Natural killer cell (primary cell): ENCODE measurements at regions not wholly inside any gene's neighbourhood (a gene's known extent, or its start where the extent isn't known, plus 50 kb on each side); places are given as distances from the start of the nearest gene placed in this dataset.

Experiments
- ATAC-seq, 3 donors: fragments of 150-1000 bp in 2 of 3; fragments of 200-7000 bp in 1 of 3; cut with Tn5 transposase; 1 replicate in 1 of 3; 2 replicates in 2 of 3; pipeline ENCODE4 v1.10.0; 2021; ENCODE audit warnings: mild to moderate bottlenecking in 2 of 3, moderate library complexity in 2 of 3
- DNase-seq, 2 donors: peaks; one replicate each; pipeline versions ENCODE4 v3.0.0 to v3.0.0-alpha.2; 2013 to 2021; ENCODE audit warnings: mixed read lengths in 1 of 2
- H3K27ac ChIP-seq: one replicate; pipeline ENCODE4 v1.5.1; 2013; ENCODE audit warnings: mild to moderate bottlenecking, low read length
- H3K27me3 ChIP-seq: one replicate; pipeline ENCODE4 v1.6.1; 2013; ENCODE audit warnings: low read length; ENCODE audit not compliant: control insufficient read depth, insufficient read depth
- H3K36me3 ChIP-seq: one replicate; pipeline ENCODE4 v1.6.1; 2013; ENCODE audit warnings: low read length; ENCODE audit not compliant: control insufficient read depth, insufficient read depth
- H3K4me1 ChIP-seq: one replicate; pipeline ENCODE4 v1.6.1; 2013; ENCODE audit warnings: low read length; ENCODE audit not compliant: control insufficient read depth, insufficient read depth
- H3K4me3 ChIP-seq: one replicate; pipeline ENCODE4 v1.5.1; 2013; ENCODE audit warnings: low read length
- H3K9me3 ChIP-seq: one replicate; pipeline ENCODE4 v1.6.1; 2013; ENCODE audit warnings: low read length; ENCODE audit not compliant: control insufficient read depth, insufficient read depth
- H3K27ac Mint-ChIP-seq, 2 donors: one replicate each; pipeline ENCODE4 v1.8.0; 2022; ENCODE audit warnings: mild to moderate bottlenecking in 2 of 2, mixed read lengths in 2 of 2, moderate library complexity in 1 of 2
- H3K27me3 Mint-ChIP-seq, 2 donors: one replicate each; pipeline ENCODE4 v1.8.0; 2022; ENCODE audit warnings: low read depth in 2 of 2, mixed read lengths in 2 of 2
- H3K36me3 Mint-ChIP-seq: one replicate; pipeline ENCODE4 v1.8.0; 2022; ENCODE audit warnings: mixed read lengths
- H3K4me1 Mint-ChIP-seq, 2 donors: one replicate each; pipeline ENCODE4 v1.8.0; 2022; ENCODE audit warnings: mixed read lengths in 2 of 2
- H3K4me3 Mint-ChIP-seq: one replicate; pipeline ENCODE4 v1.8.0; 2022; ENCODE audit warnings: mild to moderate bottlenecking, moderate library complexity, mixed read lengths
- H3K9me3 Mint-ChIP-seq, 2 donors: one replicate each; pipeline ENCODE4 v1.8.0; 2022; ENCODE audit warnings: mixed read lengths in 2 of 2
- WGBS: methylation state at CpG from one replicate; pipeline ENCODE4 v1.1.7; 2013; ENCODE audit warnings: missing lambda C conversion rate; ENCODE audit not compliant: insufficient coverage; 5-methylcytosine and 5-hydroxymethylcytosine counted together
- intact Hi-C: fragments of 100-400 bp; cut with micrococcal nuclease; formaldehyde crosslinking; loops from one replicate; pipeline ENCODE4 v1.14.2; 2022
- TF ChIP-seq, protein P1 (sequence below): fragments of 200-600 bp; IDR thresholded peaks from one replicate; pipeline ENCODE4 v1.8.0; 2022; ENCODE audit warnings: antibody characterized with exemption

DNA sequence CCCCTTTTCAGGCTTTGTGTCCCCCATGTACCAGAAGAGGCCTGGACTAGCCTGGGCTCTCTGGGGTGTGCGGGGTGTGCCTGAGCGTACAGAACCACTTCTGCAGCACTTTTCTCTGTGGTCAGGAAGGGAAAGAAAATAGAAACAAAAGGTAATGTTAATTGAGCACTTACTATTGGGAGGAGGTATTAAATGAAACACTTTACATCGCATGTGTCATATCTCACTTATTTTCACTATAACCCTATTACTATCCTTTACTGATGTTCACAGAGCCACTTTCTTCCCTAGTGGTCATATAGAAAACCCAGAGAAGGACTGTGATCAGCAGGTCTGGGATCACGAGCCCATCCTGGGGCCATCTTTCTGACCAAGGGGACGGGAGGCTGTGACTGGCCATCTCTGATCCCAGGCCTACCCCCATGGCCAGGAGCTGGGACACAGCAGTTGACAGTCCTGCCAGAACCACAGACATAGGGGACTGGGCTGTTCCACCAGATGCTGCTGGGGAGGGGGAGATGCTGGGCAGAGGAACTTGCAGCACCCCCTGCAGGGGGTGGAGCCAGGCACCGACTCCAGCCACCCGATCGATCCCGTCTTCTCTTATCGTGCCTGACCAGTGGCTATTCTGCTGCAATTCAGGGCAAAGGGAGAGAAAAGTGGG is 107.6 kb downstream of the VEGFA start:
- WGBS: 94% methylated on average over 9 of the region's 10 CpGs
- Histone ChIP-seq H3K27me3 (no peaks in the 10 kb centered on the region), H3K36me3 (no peaks in the 10 kb centered on the region), H3K27ac (no peak overlapping the region), H3K9me3 (no peaks in the 10 kb centered on the region), H3K4me3 (no peak overlapping the region), H3K4me1 (no peaks in the 10 kb centered on the region)
- H3K4me1 Mint-ChIP-seq: no peaks in the 10 kb centered on the region
- no peak overlapping the region for H3K27ac Mint-ChIP-seq
- DNase-seq: no peak
- TF ChIP-seq, protein P1, sequence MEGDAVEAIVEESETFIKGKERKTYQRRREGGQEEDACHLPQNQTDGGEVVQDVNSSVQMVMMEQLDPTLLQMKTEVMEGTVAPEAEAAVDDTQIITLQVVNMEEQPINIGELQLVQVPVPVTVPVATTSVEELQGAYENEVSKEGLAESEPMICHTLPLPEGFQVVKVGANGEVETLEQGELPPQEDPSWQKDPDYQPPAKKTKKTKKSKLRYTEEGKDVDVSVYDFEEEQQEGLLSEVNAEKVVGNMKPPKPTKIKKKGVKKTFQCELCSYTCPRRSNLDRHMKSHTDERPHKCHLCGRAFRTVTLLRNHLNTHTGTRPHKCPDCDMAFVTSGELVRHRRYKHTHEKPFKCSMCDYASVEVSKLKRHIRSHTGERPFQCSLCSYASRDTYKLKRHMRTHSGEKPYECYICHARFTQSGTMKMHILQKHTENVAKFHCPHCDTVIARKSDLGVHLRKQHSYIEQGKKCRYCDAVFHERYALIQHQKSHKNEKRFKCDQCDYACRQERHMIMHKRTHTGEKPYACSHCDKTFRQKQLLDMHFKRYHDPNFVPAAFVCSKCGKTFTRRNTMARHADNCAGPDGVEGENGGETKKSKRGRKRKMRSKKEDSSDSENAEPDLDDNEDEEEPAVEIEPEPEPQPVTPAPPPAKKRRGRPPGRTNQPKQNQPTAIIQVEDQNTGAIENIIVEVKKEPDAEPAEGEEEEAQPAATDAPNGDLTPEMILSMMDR: no peak
- peaks cover under 1 to 3% of the 10 kb centered on the region in 2 donors for H3K27me3 Mint-ChIP-seq
- intact Hi-C loops: no loop called here
- no peaks in the 10 kb centered on the region for H3K9me3 Mint-ChIP-seq
- no peak for ATAC-seq
- no peak overlapping the region for H3K4me3 Mint-ChIP-seq
- no peaks in the 10 kb centered on the region for H3K36me3 Mint-ChIP-seq

DNA sequence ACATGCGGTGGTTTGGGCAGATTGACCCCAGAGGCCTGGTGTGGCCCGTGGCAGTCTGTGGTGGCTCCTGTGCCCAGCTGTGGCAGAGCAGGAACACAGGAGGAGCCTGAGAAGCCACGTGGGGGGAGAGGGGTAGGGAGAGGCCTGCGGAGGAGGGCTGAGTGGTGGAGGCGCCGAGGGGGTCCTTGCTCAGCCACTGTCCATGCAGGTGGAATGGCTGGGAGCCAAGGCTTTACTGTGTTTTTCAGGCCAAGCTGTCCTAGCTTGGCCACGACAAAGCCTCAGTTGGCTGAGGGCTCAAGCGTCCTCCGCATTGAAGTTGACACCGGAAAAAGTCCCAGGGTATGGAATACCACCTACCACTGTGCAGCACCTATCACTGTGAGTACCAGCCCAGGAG is 107.0 kb downstream of the VEGFA start:
- H3K27me3 ChIP-seq: no peaks in the 10 kb centered on the region
- H3K4me1 ChIP-seq: no peaks in the 10 kb centered on the region
- peaks cover 5 to 6% of the 10 kb centered on the region in 2 donors for H3K27me3 Mint-ChIP-seq
- H3K27ac ChIP-seq: no peak overlapping the region
- DNase-seq (no peak), ATAC-seq (no peak)
- H3K4me1 Mint-ChIP-seq: no peaks in the 10 kb centered on the region
- intact Hi-C loops: no loop called here
- no peak overlapping the region for H3K4me3 Mint-ChIP-seq
- 85% methylated on average over 10 of the region's 10 CpGs for WGBS
- H3K27ac Mint-ChIP-seq: no peak overlapping the region
- H3K4me3 ChIP-seq: no peak overlapping the region
- no peaks in the 10 kb centered on the region for H3K36me3 Mint-ChIP-seq
- no peaks in the 10 kb centered on the region for H3K36me3 ChIP-seq
- no peaks in the 10 kb centered on the region for H3K9me3 ChIP-seq
- TF ChIP-seq, protein P1: no peak
- no peaks in the 10 kb centered on the region for H3K9me3 Mint-ChIP-seq

DNA sequence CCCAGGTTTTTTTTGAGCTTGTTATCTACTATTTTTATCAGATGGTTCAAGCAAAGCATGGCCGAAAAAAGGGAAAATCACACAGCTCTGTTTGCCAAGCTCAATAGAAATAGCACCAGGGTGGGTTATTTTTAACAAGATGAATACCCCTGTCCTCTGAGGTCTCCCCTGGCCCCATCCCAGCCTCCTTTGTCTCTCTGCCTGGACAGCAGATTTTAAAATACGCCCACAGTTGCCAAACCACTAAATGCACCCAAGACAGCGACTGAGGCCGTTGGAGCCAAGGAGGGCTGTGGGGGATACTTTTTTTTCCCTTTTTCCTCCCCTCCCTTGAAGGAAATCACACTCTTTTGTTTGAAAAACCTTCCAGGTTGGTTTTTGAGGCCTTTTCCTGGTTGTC is 106.6 kb downstream of the VEGFA start:
- H3K27me3 Mint-ChIP-seq: peaks cover 5 to 8% of the 10 kb centered on the region in 2 donors
- Histone ChIP-seq H3K27me3 (no peaks in the 10 kb centered on the region), H3K36me3 (no peaks in the 10 kb centered on the region), H3K27ac (no peak overlapping the region), H3K9me3 (no peaks in the 10 kb centered on the region), H3K4me1 (no peaks in the 10 kb centered on the region), H3K4me3 (no peak overlapping the region)
- TF ChIP-seq, protein P1: no peak
- WGBS: 97% methylated on average over 4 of the region's 4 CpGs
- no peak for DNase-seq
- no peaks in the 10 kb centered on the region for H3K4me1 Mint-ChIP-seq
- intact Hi-C loops: no loop called here
- no peaks in the 10 kb centered on the region for H3K9me3 Mint-ChIP-seq
- no peaks in the 10 kb centered on the region for H3K36me3 Mint-ChIP-seq
- no peak for ATAC-seq
- no peak overlapping the region for H3K4me3 Mint-ChIP-seq
- no peak overlapping the region for H3K27ac Mint-ChIP-seq
